MM.1S (cell line): ENCODE measurements at regions not wholly inside any gene's neighbourhood (a gene's known extent, or its start where the extent isn't known, plus 50 kb on each side); places are given as distances from the start of the nearest gene placed in this dataset.
"Not testable (repeated sequence)": the region's sequence is repeated elsewhere in the genome, so short reads cannot be mapped to it uniquely, and the experiment has no call there.

Experiments
- CTCF ChIP-seq: fragments of 300-600 bp; sonication (generic); IDR thresholded peaks from 2 replicates; pipeline ENCODE4 v1.5.1; 2016; ENCODE audit warnings: antibody characterized with exemption, low read length, mixed read lengths
- EZH2 ChIP-seq: fragments of 300-600 bp; sonication (generic); optimal IDR thresholded peaks from 2 replicates; pipeline ENCODE3; 2017; ENCODE audit warnings: low read depth, mild to moderate bottlenecking, antibody characterized with exemption, low read length, mixed read lengths
- EZH2phosphoT487 ChIP-seq: fragments of 300-600 bp; sonication (generic); IDR thresholded peaks from 2 replicates; pipeline ENCODE4 v1.6.1; 2018; ENCODE audit warnings: antibody characterized with exemption, low read length

- TF ChIP-seq CTCF, EZH2phosphoT487, EZH2: not testable (repeated sequence)
Measured at GRCh38 chr11:55431541-55431940, 63.8 kb downstream of the OR4A15 start.
